IMR-90 (cell line): ENCODE measurements at regions not wholly inside any gene's neighbourhood (a gene's known extent, or its start where the extent isn't known, plus 50 kb on each side); places are given as distances from the start of the nearest gene placed in this dataset.

Experiments used
- ATAC-seq: fragments of 200-7000 bp; cut with Tn5 transposase; 2 replicates; pipeline ENCODE4 v1.9.1; 2020; ENCODE audit warnings: low read depth, mild to moderate bottlenecking, moderate library complexity
- BruUV-seq: library from RNA; stranded (reverse); fragments of 400-500 nt; replicated peaks from 2 replicates; lab custom pipeline; 2021; lab: Mats Ljungman, UMichigan
- CTCF ChIA-PET: fragments of 300-600 bp; formaldehyde crosslinking; extraction: SDS; loops from one replicate; lab custom pipeline; 2021; ENCODE audit warnings: antibody characterized with exemption; lab: Yijun Ruan, JAX
- POLR2A ChIA-PET: fragments of 300-600 bp; sonication (Branson Sonifier 250); formaldehyde crosslinking; loops from one replicate; lab custom pipeline; 2022; ENCODE audit warnings: antibody characterized with exemption; ENCODE audit not compliant: unreplicated experiment; lab: Charles Lee
- DNase-seq: peaks from one replicate; pipeline ENCODE4 v3.0.0; 2013
- H2AFZ ChIP-seq: replicated peaks from 2 replicates; pipeline ENCODE3; 2013; ENCODE audit warnings: low read length, mild to moderate bottlenecking; ENCODE audit not compliant: poor library complexity
- H2AK5ac ChIP-seq: 2 replicates; pipeline ENCODE4 v1.6.1; 2013; ENCODE audit warnings: low read depth, low read length, inconsistent platforms
- H2AK9ac ChIP-seq: replicated peaks from 2 replicates; pipeline ENCODE3; 2013; ENCODE audit warnings: mild to moderate bottlenecking, low read depth, low read length, moderate library complexity; ENCODE audit not compliant: poor library complexity
- H2BK120ac ChIP-seq: 2 replicates; pipeline ENCODE4 v1.6.1; 2013; ENCODE audit warnings: low read depth, low read length, inconsistent platforms
- H2BK15ac ChIP-seq: 3 replicates; pipeline ENCODE4 v1.6.1; 2013; ENCODE audit warnings: low read depth, low read length, inconsistent platforms
- H2BK20ac ChIP-seq: 2 replicates; pipeline ENCODE4 v1.6.1; 2013; ENCODE audit warnings: low read depth, mild to moderate bottlenecking, inconsistent platforms, low read length, moderate library complexity
- H2BK5ac ChIP-seq: 2 replicates; pipeline ENCODE4 v1.6.1; 2013; ENCODE audit warnings: mild to moderate bottlenecking, low read depth, low read length, inconsistent platforms; ENCODE audit not compliant: poor library complexity, severe bottlenecking
- H3K14ac ChIP-seq: replicated peaks from 2 replicates; pipeline ENCODE4 v1.6.1; 2013; ENCODE audit warnings: low read depth, low read length, inconsistent platforms
- H3K18ac ChIP-seq: 2 replicates; pipeline ENCODE4 v1.6.1; 2013; ENCODE audit warnings: low read depth, low read length, control low read depth
- H3K23ac ChIP-seq: 2 replicates; pipeline ENCODE4 v1.6.1; 2013; ENCODE audit warnings: low read depth, low read length, inconsistent platforms
- H3K27ac ChIP-seq: 2 replicates; pipeline ENCODE4 v1.5.1; 2013; ENCODE audit warnings: mild to moderate bottlenecking, control low read depth, low read length; ENCODE audit not compliant: insufficient read depth
- H3K27me3 ChIP-seq: 2 replicates; pipeline ENCODE4 v1.6.1; 2013; ENCODE audit warnings: low read length; ENCODE audit not compliant: control insufficient read depth, insufficient read depth
- H3K36me3 ChIP-seq: 2 replicates; pipeline ENCODE4 v1.6.1; 2013; ENCODE audit warnings: low read length, mixed read lengths; ENCODE audit not compliant: control insufficient read depth, insufficient read depth
- H3K4ac ChIP-seq: 2 replicates; pipeline ENCODE4 v1.6.1; 2013; ENCODE audit warnings: low read depth, low read length, inconsistent platforms
- H3K4me1 ChIP-seq: 2 replicates; pipeline ENCODE4 v1.6.1; 2013; ENCODE audit warnings: low read length, mixed read lengths; ENCODE audit not compliant: control insufficient read depth, insufficient read depth
- H3K4me2 ChIP-seq: 2 replicates; pipeline ENCODE4 v1.6.1; 2013; ENCODE audit warnings: low read depth, mild to moderate bottlenecking, control low read depth, low read length, moderate library complexity
- H3K4me3 ChIP-seq: 2 replicates; pipeline ENCODE4 v1.5.1; 2013; ENCODE audit warnings: low read depth, mild to moderate bottlenecking, control low read depth, low read length, moderate library complexity; ENCODE audit not compliant: insufficient read depth
- H3K56ac ChIP-seq: 2 replicates; pipeline ENCODE4 v1.6.1; 2013; ENCODE audit warnings: low read length, inconsistent platforms; ENCODE audit not compliant: insufficient read depth; ENCODE audit errors: extremely low read depth
- H3K79me1 ChIP-seq, 2 experiments: 2 replicates each; pipeline ENCODE4 v1.6.1; 2013; ENCODE audit warnings: low read length in 2 of 2, inconsistent platforms in 1 of 2, low read depth in 1 of 2
- H3K9ac ChIP-seq: 2 replicates; pipeline ENCODE4 v1.6.1; 2013; ENCODE audit warnings: low read depth, low read length, control low read depth
- H3K9me1 ChIP-seq: 2 replicates; pipeline ENCODE4 v1.6.1; 2013; ENCODE audit warnings: low read length, inconsistent platforms; ENCODE audit not compliant: insufficient read depth
- H3K9me3 ChIP-seq: 2 replicates; pipeline ENCODE4 v1.6.1; 2013; ENCODE audit warnings: low read length; ENCODE audit not compliant: control insufficient read depth, insufficient read depth
- H4K20me1 ChIP-seq: 2 replicates; pipeline ENCODE4 v1.6.1; 2013; ENCODE audit warnings: low read length, inconsistent platforms; ENCODE audit not compliant: insufficient read depth
- H4K5ac ChIP-seq: 2 replicates; pipeline ENCODE4 v1.6.1; 2013; ENCODE audit warnings: mild to moderate bottlenecking, low read depth, low read length, control low read depth
- H4K8ac ChIP-seq, 2 experiments: 2 replicates each; pipeline ENCODE4 v1.6.1; 2013; ENCODE audit warnings: low read depth in 2 of 2, low read length in 2 of 2, control low read depth in 1 of 2, inconsistent platforms in 1 of 2
- H4K91ac ChIP-seq: 2 replicates; pipeline ENCODE4 v1.6.1; 2013; ENCODE audit warnings: low read depth, low read length, inconsistent platforms; ENCODE audit not compliant: insufficient read depth
- BHLHE40 ChIP-seq: fragments of 150-350 bp; IDR thresholded peaks from 2 replicates; pipeline ENCODE4 v1.6.1; 2016; ENCODE audit warnings: mild to moderate bottlenecking, low read depth, low read length
- CEBPB ChIP-seq: IDR thresholded peaks from 2 replicates; pipeline ENCODE4 v1.6.1; 2012; ENCODE audit warnings: low read depth, low read length, improper control_type of control experiment
- CTCF ChIP-seq: conservative IDR thresholded peaks from 2 replicates; pipeline ENCODE4 v1.5.1; 2012; ENCODE audit warnings: mild to moderate bottlenecking, low read depth, low read length, improper control_type of control experiment
- ELK1 ChIP-seq: fragments of 150-350 bp; IDR thresholded peaks from 2 replicates; pipeline ENCODE4 v1.6.1; 2016; ENCODE audit warnings: low read depth, mild to moderate bottlenecking, low read length, moderate library complexity, borderline replicate concordance
- FOS ChIP-seq: fragments of 150-350 bp; IDR thresholded peaks from 2 replicates; pipeline ENCODE4 v1.6.1; 2016; ENCODE audit warnings: low read depth, low read length
- MAZ ChIP-seq: IDR thresholded peaks from 2 replicates; pipeline ENCODE4 v1.6.1; 2012; ENCODE audit warnings: low read depth, mild to moderate bottlenecking, low read length, improper control_type of control experiment, moderate library complexity, borderline replicate concordance
- MXI1 ChIP-seq: IDR thresholded peaks from 2 replicates; pipeline ENCODE4 v1.6.1; 2012; ENCODE audit warnings: low read depth, mild to moderate bottlenecking, low read length, moderate library complexity, borderline replicate concordance
- POLR2A ChIP-seq: IDR thresholded peaks from 2 replicates; pipeline ENCODE4 v1.6.1; 2012; ENCODE audit warnings: mild to moderate bottlenecking, low read depth, low read length
- RCOR1 ChIP-seq: IDR thresholded peaks from 2 replicates; pipeline ENCODE4 v1.6.1; 2012; ENCODE audit warnings: mild to moderate bottlenecking, low read length, improper control_type of control experiment; ENCODE audit not compliant: insufficient replicate concordance
- RFX5 ChIP-seq: IDR thresholded peaks from 2 replicates; pipeline ENCODE4 v1.8.0; 2012; ENCODE audit warnings: low read depth, mild to moderate bottlenecking, low read length, moderate library complexity
- SMC3 ChIP-seq: fragments of 150-350 bp; IDR thresholded peaks from 2 replicates; pipeline ENCODE4 v1.6.1; 2016; ENCODE audit warnings: low read depth, mild to moderate bottlenecking, antibody characterized with exemption, low read length, moderate library complexity
- WGBS, 2 experiments: methylation state at CpG; one replicate each; pipeline versions ENCODE4 v1.1.5 to v1.1.7; 2013; ENCODE audit warnings: missing lambda C conversion rate in 2 of 2; ENCODE audit not compliant: insufficient read length in 1 of 2; ENCODE audit errors: extremely low coverage in 2 of 2; 5-methylcytosine and 5-hydroxymethylcytosine counted together
- dilution Hi-C: fragments of 300-500 bp; cut with HindIII; formaldehyde crosslinking; loops from one replicate; pipeline ENCODE4 v1.14.3; 2018; ENCODE audit warnings: low sequenced_read_pairs; ENCODE audit not compliant: unreplicated experiment
- in situ Hi-C: fragments of 300-500 bp; cut with MboI; formaldehyde crosslinking; loops from 3 replicates; pipeline ENCODE4 v1.14.3; 2019; ENCODE audit warnings: low sequenced_read_pairs, inconsistent platforms, mixed read lengths
- intact Hi-C: fragments of 100-400 bp; cut with micrococcal nuclease; formaldehyde crosslinking; loops from 2 replicates; pipeline ENCODE4 v1.10.0; 2022

- H3K4me3 ChIP-seq: no peak overlapping the region
- CTCF ChIA-PET: no interaction called here
- H3K56ac ChIP-seq: no peak overlapping the region
- no peak overlapping the region for H3K4me2 ChIP-seq
- H2BK20ac ChIP-seq: no peak overlapping the region
- no peak overlapping the region for H3K23ac ChIP-seq
- no peak for TF ChIP-seq MAZ
- TF ChIP-seq CTCF: no peak
- no peak for TF ChIP-seq ELK1
- TF ChIP-seq SMC3: no peak
- TF ChIP-seq FOS: no peak
- TF ChIP-seq RFX5: no peak
- TF ChIP-seq RCOR1: no peak
- TF ChIP-seq POLR2A: no peak
- no peak for TF ChIP-seq BHLHE40
- TF ChIP-seq CEBPB: no peak
- no peak for TF ChIP-seq MXI1
- H2BK15ac ChIP-seq: no peak overlapping the region
- no peak overlapping the region for H2AK9ac ChIP-seq
- H2BK120ac ChIP-seq: no peak overlapping the region
- no peak overlapping the region for H2AFZ ChIP-seq
- WGBS, 2 experiments: no CpG with 5 or more reads among the region's 2 CpGs
- H2BK5ac ChIP-seq: no peak overlapping the region
- no peaks in the 10 kb centered on the region for H3K36me3 ChIP-seq
- H2AK5ac ChIP-seq: no peak overlapping the region
- in situ Hi-C loops: no loop called here
- no peak overlapping the region for H3K18ac ChIP-seq
- no peaks in the 10 kb centered on the region for H3K4me1 ChIP-seq
- H3K9ac ChIP-seq: no peak overlapping the region
- H3K9me1 ChIP-seq: no peaks in the 10 kb centered on the region
- no peak overlapping the region for H3K4ac ChIP-seq
- H3K27me3 ChIP-seq: no peaks in the 10 kb centered on the region
- DNase-seq (no peak), ATAC-seq (no peak)
- H3K79me1 ChIP-seq: no peaks in the 10 kb centered on the region
- no peak overlapping the region for H4K5ac ChIP-seq
- no peak overlapping the region for H3K14ac ChIP-seq
- no peaks in the 10 kb centered on the region for H4K20me1 ChIP-seq
- dilution Hi-C loops: no loop called here
- H3K27ac ChIP-seq: no peak overlapping the region
- no peak overlapping the region for H4K91ac ChIP-seq
- BruUV-seq: no TSS peak
- POLR2A ChIA-PET: no interaction called here
- intact Hi-C loops: no loop called here
- H3K9me3 ChIP-seq: no peaks in the 10 kb centered on the region
- no peak overlapping the region for H4K8ac ChIP-seq
These were observed 1535.7 kb downstream of the BRINP3 start for GRCh38 chr1:188941986-188942385.
